ENCODE measurements at regions not wholly inside any gene's neighbourhood (a gene's known extent, or its start where the extent isn't known, plus 50 kb on each side); places are given as distances from the start of the nearest gene placed in this dataset.

- TF ChIP-seq POLR2A (IDR thresholded peaks at IDR 0.05) (no peak), CTCF (IDR thresholded peaks at IDR 0.05) (no peak)
These were observed 266.3 kb downstream of the TPBG start for GRCh38 chr6:82629921-82630320.

Measured in breast epithelium (tissue), 3 donors.